Fibroblast of the conjunctiva (primary cell): ENCODE measurements at regions not wholly inside any gene's neighbourhood (a gene's known extent, or its start where the extent isn't known, plus 50 kb on each side); places are given as distances from the start of the nearest gene placed in this dataset.
"Not testable (repeated sequence)": the region's sequence is repeated elsewhere in the genome, so short reads cannot be mapped to it uniquely, and the experiment has no call there.

Source experiments
- DNase-seq: peaks from one replicate; pipeline ENCODE4 v3.0.0-alpha.2; 2010; ENCODE audit warnings: low read depth

DNA sequence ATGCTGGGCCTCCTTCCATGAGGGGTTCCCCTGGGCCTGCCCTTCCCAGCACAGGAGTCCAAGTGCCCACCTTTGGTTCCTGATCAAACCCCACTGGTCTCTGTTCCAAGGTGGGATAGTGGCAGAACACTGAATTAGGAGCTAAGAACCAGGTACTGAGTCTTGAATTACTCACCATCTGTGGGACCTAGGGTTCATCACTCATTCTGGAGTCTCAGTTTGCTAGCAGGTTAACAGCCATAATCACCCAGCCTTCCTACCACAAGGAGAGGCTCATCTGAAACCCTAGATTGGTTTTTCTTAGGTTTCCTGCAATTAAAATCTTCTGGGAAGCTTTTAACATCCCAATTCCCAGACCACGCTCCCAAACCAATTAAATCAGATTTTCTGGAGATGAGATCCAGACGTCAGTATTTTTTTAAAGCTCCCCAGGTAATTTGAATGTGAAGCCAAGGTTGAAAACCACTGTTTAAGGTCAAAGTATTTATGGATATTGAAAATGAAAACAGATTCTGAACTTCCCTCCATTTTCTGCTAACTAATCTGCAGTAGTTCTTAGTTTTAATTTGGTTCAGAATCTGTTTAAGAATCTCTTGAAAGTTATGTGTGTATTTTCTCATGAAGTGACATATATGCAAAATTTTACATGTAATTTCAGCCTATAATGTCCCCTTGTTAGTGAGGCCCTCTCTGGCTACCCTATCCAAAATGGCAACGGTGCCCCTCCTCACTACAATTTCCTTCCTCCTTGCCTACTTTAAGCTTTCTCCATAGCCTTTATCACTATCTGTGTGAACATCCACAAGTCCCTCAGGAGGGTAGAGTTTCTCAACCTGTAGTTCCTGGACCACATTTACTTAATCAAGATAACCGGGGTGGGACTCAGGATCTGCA, 166.5 kb upstream of the CXCR4 start:
- DNase-seq: no peak

GRCh38 chr2:136282251-136282650, 164.3 kb upstream of the CXCR4 start:
- no peak for DNase-seq

- DNase-seq: no peak
Measured at GRCh38 chr2:136281281-136282114, 163.5 kb upstream of the CXCR4 start.

DNA sequence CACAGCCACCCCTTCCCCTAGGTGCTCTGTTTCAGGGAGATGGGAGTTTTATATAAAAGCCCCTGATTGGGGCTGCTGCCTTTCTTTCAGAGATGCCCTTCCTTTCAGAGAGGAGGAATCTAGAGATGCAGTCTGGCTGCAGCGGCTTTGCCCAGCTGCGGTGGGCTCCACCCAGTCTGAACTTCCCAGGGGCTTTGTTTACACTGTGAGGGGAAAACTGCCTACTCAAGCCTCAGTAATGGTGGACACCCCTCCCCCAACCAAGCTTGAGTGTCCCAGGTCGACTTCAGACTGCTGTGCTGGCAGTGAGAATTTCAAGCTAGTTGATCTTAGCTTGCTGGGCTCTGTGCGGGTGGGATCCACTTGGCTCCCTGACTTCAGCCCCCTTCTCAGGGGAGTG, 148.4 kb upstream of the CXCR4 start:
- not testable (repeated sequence) for DNase-seq

GRCh38 chr2:136259551-136259950, 141.6 kb upstream of the CXCR4 start:
- DNase-seq: no peak

DNA sequence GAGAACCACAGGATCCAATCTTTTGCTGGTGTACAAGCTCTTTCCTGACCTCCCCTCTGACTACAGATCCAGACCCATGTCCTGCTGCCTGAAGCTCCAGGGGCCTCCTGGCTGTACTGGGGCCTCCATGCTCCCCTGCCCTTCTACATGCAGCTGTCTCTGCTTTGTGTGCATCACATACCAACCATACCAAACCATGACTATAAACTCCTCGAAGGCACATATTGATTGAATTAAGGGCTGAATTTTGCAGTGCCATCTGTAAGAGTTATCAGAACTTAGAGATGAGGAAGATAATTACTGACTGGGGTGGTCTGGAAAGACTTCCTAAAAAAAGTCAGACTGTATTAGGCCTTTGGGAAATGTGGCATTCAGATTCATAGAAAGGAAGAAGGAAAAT, 139.9 kb upstream of the CXCR4 start:
- no peak for DNase-seq

GRCh38 chr2:136255648-136256461, 137.9 kb upstream of the CXCR4 start:
- no peak for DNase-seq

GRCh38 chr2:136255127-136255526, 137.2 kb upstream of the CXCR4 start:
- no peak for DNase-seq

- DNase-seq: no peak
Measured at GRCh38 chr2:136254681-136255080, 136.7 kb upstream of the CXCR4 start.

DNA sequence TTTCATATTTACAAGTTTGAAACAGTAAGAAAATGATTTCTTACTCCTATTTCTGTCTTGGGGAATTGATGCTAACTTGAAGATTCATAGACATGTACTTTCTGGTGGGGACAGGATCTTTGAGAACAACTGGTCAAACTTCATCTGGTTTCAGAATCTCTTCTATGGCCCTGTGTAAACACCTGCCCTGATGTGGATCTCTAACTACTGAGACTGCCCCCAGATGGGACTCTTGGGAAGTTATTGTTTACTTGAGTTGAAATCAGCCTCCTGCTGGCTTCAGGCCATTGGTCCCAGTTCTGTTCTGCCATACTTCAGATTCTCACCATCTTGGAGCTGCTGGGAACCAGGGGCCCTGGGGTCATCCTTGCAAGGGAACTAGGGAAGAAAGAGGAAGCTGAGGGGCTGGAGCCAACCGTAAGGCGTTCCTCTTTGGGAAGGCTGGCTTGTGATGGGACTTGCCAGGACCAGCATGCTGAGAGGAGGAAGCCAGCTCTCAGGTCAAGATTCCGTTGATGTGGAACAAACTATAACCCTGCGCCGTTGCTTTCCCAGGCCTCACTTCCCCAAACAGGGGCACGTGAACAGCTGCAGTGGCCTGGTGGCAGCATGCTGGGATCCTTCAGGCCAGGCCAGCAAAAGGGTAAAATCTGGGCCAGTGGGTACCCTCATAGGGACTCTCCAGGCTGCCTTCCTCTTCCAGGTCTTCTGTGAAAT, 135.5 kb upstream of the CXCR4 start:
- no peak for DNase-seq

DNA sequence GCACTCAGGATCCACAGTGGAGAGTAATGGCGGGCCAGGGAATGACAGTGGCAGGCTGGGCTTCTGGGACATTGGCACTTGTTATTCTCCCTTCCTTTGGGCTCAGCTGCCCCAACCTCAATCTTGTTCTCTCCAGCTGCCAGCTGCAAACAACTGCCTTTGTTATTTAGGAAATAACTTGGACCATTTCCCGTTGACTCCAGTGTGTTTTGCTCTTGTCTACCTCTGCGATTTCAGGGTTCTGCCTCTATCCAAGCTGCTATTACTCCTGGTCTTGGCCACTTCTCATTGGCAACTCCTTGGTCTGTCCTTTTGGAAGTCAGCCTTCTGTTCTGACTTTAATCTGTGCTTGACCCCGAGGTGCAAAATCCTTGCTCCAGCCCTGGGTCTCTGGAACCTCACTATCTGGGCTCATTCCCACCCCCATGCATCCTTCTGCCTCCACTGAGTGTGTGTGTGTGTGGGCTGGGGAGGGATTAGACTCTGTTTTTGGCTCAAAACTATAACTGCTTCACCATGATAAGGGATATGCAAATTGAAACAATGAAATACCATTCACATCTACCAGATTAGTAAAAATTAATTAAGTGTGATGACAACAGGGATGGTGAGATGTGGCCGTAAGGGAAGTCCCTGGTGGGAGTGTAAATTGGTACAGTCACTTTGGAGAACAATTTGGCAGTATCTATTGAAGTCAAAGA, 134.1 kb upstream of the CXCR4 start:
- DNase-seq: no peak

GRCh38 chr2:136251197-136251884, 133.4 kb upstream of the CXCR4 start:
- DNase-seq: no peak

DNA sequence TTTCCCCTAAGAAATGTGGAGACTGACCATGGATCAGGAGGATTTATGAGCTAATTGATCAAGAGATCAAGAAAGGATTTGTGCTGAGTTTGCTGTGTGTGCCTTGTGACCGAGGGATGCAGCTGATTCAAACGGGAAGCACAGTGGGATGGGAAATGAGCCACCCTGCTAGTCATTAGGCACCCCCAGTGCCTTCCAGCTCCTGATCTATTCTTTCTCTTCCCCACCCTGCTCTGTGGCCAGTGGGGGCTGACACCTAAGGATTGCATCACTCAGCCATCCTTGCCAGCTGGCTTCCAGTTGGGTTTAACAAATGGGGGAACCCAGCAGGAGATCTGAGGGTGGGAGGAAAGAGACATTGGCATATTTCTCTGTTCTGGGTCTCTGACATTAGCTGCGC, 132.2 kb upstream of the CXCR4 start:
- no peak for DNase-seq

DNA sequence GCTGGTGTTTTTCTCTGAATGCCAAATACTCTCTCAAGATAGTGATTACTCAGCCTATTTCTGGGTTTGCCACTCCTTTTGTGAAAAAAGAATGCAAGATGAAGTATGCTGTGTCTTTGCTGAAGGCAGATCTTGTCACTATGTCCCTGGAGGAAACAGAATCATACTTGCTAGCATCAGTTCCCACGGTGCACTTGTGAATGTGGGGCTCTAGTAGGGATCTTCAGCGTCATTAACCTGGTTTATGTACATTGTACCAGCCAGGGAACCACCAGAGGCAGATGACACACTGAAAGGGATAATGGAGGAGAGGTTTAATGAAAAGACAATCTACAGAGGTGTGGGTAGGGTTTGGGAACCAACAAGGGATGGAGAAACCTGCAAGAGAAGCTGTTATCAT, 131.0 kb upstream of the CXCR4 start:
- no peak for DNase-seq

GRCh38 chr2:136248242-136248641, 130.3 kb upstream of the CXCR4 start:
- no peak for DNase-seq

DNA sequence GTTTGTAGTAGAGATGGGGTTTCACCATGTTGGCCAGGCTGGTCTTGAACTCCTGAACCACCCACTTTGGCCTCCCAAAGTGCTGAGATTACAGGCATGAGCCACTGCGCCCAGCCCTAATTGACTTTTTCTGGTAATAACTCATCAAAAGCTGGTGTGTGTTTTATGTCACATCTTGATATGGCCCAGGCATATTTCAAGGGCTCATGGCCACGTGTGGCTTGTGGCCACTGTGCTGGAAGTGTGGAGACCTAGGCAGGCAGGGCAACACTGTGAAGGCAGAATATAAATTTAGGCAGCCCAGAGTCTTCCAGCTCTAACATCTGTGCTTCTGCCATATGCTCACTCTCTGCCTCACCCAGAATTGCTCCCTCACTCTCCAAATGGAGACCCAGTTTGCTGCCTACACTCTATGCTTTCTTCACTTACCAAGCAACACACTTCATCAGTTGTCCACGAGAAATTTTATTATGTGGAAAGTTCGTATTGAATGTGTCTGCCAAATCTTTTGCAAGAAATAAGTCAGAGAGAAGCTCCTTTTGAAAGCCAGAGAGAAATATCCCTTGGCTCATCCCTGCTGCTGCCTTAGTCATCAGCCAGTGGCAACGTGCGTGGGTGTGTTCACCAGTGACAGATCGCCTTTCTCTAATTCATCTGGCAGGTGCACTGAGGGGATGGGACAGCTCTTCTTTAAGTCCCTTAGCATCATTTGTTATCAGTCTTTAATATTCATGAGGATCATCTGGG, 129.4 kb upstream of the CXCR4 start:
- DNase-seq: no peak

DNA sequence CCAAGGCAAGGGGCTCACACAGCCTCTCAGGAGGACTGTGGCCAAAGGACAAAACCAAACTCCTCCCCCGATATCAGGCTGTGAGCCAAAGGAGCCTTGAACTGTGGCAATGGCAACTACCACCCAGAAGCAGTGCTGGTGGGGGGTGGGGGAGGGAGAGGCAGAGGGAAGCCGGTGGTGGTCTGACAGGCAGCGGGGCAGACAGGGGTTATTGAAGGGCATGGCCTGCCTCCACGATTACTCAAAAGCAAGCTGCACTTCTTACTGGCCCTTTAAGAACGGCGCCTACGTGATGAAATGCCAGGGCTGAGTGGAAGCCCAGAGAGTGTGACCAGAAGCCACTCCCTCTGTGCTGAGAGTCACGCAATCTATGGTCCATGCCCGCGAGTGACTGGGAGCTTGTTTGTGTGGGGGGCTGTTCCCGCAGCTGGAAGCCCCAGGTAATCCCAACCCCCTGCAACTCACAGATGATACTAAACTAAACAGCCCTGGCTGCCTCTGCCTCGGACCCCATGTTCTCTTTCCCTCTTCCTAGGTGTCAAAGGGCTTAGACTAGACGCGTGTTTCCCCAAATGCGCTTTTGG, 128.2 kb upstream of the CXCR4 start:
- DNase-seq: no peak

GRCh38 chr2:136245211-136245610, 127.3 kb upstream of the CXCR4 start:
- no peak for DNase-seq

- DNase-seq: no peak
Measured at GRCh38 chr2:136244536-136244885, 126.6 kb upstream of the CXCR4 start.
